SK-N-SH (cell line): ENCODE measurements at regions not wholly inside any gene's neighbourhood (a gene's known extent, or its start where the extent isn't known, plus 50 kb on each side); places are given as distances from the start of the nearest gene placed in this dataset.

ENCODE experiments used
- CTCF ChIA-PET: fragments of 300-600, 350-600 bp; formaldehyde crosslinking; extraction: SDS; loops from one replicate; lab custom pipeline; 2021; lab: Yijun Ruan, JAX
- POLR2A ChIA-PET: fragments of 350-600 bp; sonication (Branson Sonifier 250); formaldehyde crosslinking; extraction: SDS; loops from one replicate; lab custom pipeline; 2020; ENCODE audit warnings: antibody characterized with exemption, inconsistent platforms; lab: Yijun Ruan, JAX
- DNase-seq: peaks from one replicate; pipeline ENCODE4 v3.0.0; 2012
- H2AFZ ChIP-seq: fragments of 200-600 bp; sonication (generic); 2 replicates; pipeline ENCODE4 v1.8.1; 2016; ENCODE audit warnings: antibody characterized with exemption, mild to moderate bottlenecking, low read depth
- H3F3A ChIP-seq: fragments of 200-600 bp; sonication (generic); replicated peaks from 2 replicates; pipeline ENCODE3; 2016; ENCODE audit warnings: antibody characterized with exemption, mild to moderate bottlenecking; ENCODE audit not compliant: insufficient read depth
- H3K27ac ChIP-seq, 2 experiments: fragments of 200-500 bp in 1 of 2; fragments of 200-600 bp in 1 of 2; sonication (Bioruptor generic) in 1 of 2; sonication (generic), shearing (Covaris generic) in 1 of 2; 2 replicates each; pipeline versions ENCODE4 v1.5.1 to v1.6.1; 2014 to 2016; ENCODE audit warnings: low read depth in 2 of 2, inconsistent platforms in 1 of 2, low read length in 1 of 2, mild to moderate bottlenecking in 1 of 2, mixed read lengths in 1 of 2
- H3K27me3 ChIP-seq: fragments of 200-600 bp; sonication (generic), shearing (Covaris generic); 2 replicates; pipeline ENCODE4 v1.6.1; 2016; ENCODE audit warnings: mixed run types; ENCODE audit not compliant: insufficient read depth
- H3K36me3 ChIP-seq, 2 experiments: fragments of 200-500 bp in 1 of 2; fragments of 200-600 bp in 1 of 2; sonication (Bioruptor generic) in 1 of 2; sonication (generic) in 1 of 2; replicated peaks in 1 of 2; 2 replicates each; pipeline versions ENCODE3 to v1.5.1; 2014 to 2016; ENCODE audit warnings: low read length in 1 of 2, mild to moderate bottlenecking in 1 of 2; ENCODE audit not compliant: insufficient read depth in 2 of 2, control insufficient read depth in 1 of 2
- H3K4me1 ChIP-seq, 2 experiments: fragments of 200-500 bp in 1 of 2; fragments of 200-600 bp in 1 of 2; sonication (Bioruptor generic) in 1 of 2; sonication (generic), shearing (Covaris generic) in 1 of 2; 2 replicates each; pipeline versions ENCODE4 v1.5.1 to v1.6.1; 2014 to 2016; ENCODE audit warnings: low read depth in 1 of 2, low read length in 1 of 2, mixed run types in 1 of 2; ENCODE audit not compliant: insufficient read depth in 2 of 2, control insufficient read depth in 1 of 2
- H3K4me2 ChIP-seq: fragments of 200-600 bp; sonication (generic), shearing (Covaris generic); 2 replicates; pipeline ENCODE4 v1.6.1; 2017; ENCODE audit warnings: mixed run types
- H3K4me3 ChIP-seq, 2 experiments: fragments of 200-500 bp in 1 of 2; fragments of 200-600 bp in 1 of 2; sonication (Bioruptor generic) in 1 of 2; sonication (generic), shearing (Covaris generic) in 1 of 2; 2 replicates each; pipeline versions ENCODE4 v1.5.1 to v1.8.1; 2014 to 2016; ENCODE audit warnings: low read depth in 2 of 2, inconsistent platforms in 1 of 2, low read length in 1 of 2, mild to moderate bottlenecking in 1 of 2, mixed read lengths in 1 of 2, moderate library complexity in 1 of 2
- H3K79me2 ChIP-seq: fragments of 200-600 bp; sonication (generic); 2 replicates; pipeline ENCODE4 v1.8.1; 2017; ENCODE audit warnings: mild to moderate bottlenecking; ENCODE audit not compliant: insufficient read depth
- H3K9ac ChIP-seq: fragments of 200-600 bp; sonication (generic); 2 replicates; pipeline ENCODE4 v1.6.1; 2017; ENCODE audit warnings: mixed run types
- H3K9me2 ChIP-seq: fragments of 200-600 bp; sonication (generic); 2 replicates; pipeline ENCODE4 v1.6.1; 2017; ENCODE audit warnings: mixed run types
- H3K9me3 ChIP-seq: fragments of 200-600 bp; sonication (generic); 2 replicates; pipeline ENCODE4 v1.6.1; 2017; ENCODE audit warnings: mixed run types, mild to moderate bottlenecking, moderate library complexity
- H4K20me1 ChIP-seq: fragments of 200-600 bp; sonication (generic); 2 replicates; pipeline ENCODE4 v1.6.1; 2017; ENCODE audit warnings: mild to moderate bottlenecking, mixed run types; ENCODE audit not compliant: insufficient read depth
- ELF1 ChIP-seq: IDR thresholded peaks from 2 replicates; pipeline ENCODE4 v1.4.0; 2012
- EP300 ChIP-seq, 2 experiments: IDR thresholded peaks; 2 replicates each; pipeline versions ENCODE4 v1.4.0 to v1.6.1; 2012; ENCODE audit warnings: borderline replicate concordance in 1 of 2, low read depth in 1 of 2, low read length in 1 of 2
- EZH2phosphoT487 ChIP-seq: fragments of 200-600 bp; sonication (generic); IDR thresholded peaks from 2 replicates; pipeline ENCODE4 v1.6.1; 2017; ENCODE audit warnings: low read depth, mixed run types, mild to moderate bottlenecking, antibody characterized with exemption, moderate library complexity, borderline replicate concordance
- FOXJ3 ChIP-seq: sonication (generic); formaldehyde crosslinking; IDR thresholded peaks from 2 replicates; pipeline ENCODE4 v1.5.1; 2020; ENCODE audit warnings: mild to moderate bottlenecking, missing genetic modification reagents
- FOXM1 ChIP-seq: IDR thresholded peaks from 2 replicates; pipeline ENCODE4 v1.4.0; 2012; ENCODE audit warnings: low read depth, mild to moderate bottlenecking
- GATA2 ChIP-seq: sonication (generic); formaldehyde crosslinking; IDR thresholded peaks from 2 replicates; pipeline ENCODE4 v1.5.0; 2020; ENCODE audit warnings: mild to moderate bottlenecking, missing genetic modification reagents
- JUND ChIP-seq: IDR thresholded peaks from 2 replicates; pipeline ENCODE4 v1.4.0; 2012
- RAD21 ChIP-seq: IDR thresholded peaks from 2 replicates; pipeline ENCODE4 v1.6.1; 2012; ENCODE audit warnings: mild to moderate bottlenecking, low read length
- REST ChIP-seq: IDR thresholded peaks from 2 replicates; pipeline ENCODE4 v1.6.1; 2012; ENCODE audit warnings: mild to moderate bottlenecking, low read depth, low read length, moderate library complexity
- RFX5 ChIP-seq: IDR thresholded peaks from 2 replicates; pipeline ENCODE4 v1.6.1; 2012; ENCODE audit warnings: mild to moderate bottlenecking, improper control_type of control experiment, low read length
- SMC3 ChIP-seq: IDR thresholded peaks from 2 replicates; pipeline ENCODE4 v1.6.1; 2012; ENCODE audit warnings: low read depth, low read length, improper control_type of control experiment
- TAF1 ChIP-seq: IDR thresholded peaks from 2 replicates; pipeline ENCODE4 v1.6.1; 2012; ENCODE audit warnings: low read depth, mild to moderate bottlenecking, low read length, moderate library complexity, borderline replicate concordance
- TEAD4 ChIP-seq: IDR thresholded peaks from 2 replicates; pipeline ENCODE4 v1.4.0; 2012; ENCODE audit warnings: mild to moderate bottlenecking, borderline replicate concordance; ENCODE audit not compliant: insufficient read depth
- USF1 ChIP-seq: IDR thresholded peaks from 2 replicates; pipeline ENCODE4 v1.4.0; 2012; ENCODE audit warnings: low read depth, borderline replicate concordance
- YY1 ChIP-seq: IDR thresholded peaks from 2 replicates; pipeline ENCODE4 v1.4.0; 2012; ENCODE audit warnings: low read depth, mild to moderate bottlenecking
- WGBS: methylation state at CpG from one replicate; pipeline ENCODE4 v1.1.6; 2017; ENCODE audit warnings: low lambda C conversion rate; 5-methylcytosine and 5-hydroxymethylcytosine counted together
- TF ChIP-seq, protein P1 (sequence below): fragments of 200-600 bp; sonication (generic); IDR thresholded peaks from 2 replicates; pipeline ENCODE4 v1.6.1; 2017; ENCODE audit warnings: antibody characterized with exemption, mild to moderate bottlenecking, moderate library complexity
- TF ChIP-seq, protein P2 (sequence below): fragments of 150-350 bp; IDR thresholded peaks from 2 replicates; pipeline ENCODE4 v1.6.1; 2017; ENCODE audit warnings: antibody characterized with exemption, low read length, low read depth, borderline replicate concordance
- TF ChIP-seq, protein P3 (sequence below): IDR thresholded peaks from 2 replicates; pipeline ENCODE4 v1.4.0; 2012; ENCODE audit warnings: low read depth

DNA sequence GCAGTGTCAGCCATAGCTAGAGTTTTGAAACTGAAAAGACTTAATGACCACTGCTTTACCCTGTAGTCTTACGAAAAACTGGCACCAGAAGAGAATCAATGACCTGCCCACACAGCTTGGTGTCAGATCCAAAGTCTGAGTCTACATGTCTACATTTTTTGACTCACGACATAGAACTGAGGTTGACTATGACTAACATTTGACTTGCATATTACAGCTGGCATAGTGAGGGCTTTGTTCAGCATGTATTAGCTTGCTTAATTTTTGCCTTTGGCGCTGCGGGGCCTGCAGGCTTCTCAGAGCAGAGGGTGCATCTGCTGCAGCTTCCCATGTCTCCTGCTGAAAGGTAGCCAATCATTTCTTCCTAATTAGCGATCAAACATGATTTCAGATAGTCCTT, 167.0 kb downstream of the EBLN2 start:
- no peaks in the 10 kb centered on the region for H3K36me3 ChIP-seq
- peaks cover 0 to 6% of the 10 kb centered on the region in 2 experiments; a peak in 2 of 4 replicates for H3K4me1 ChIP-seq
- no peak overlapping the region for H3K9ac ChIP-seq
- H3K79me2 ChIP-seq = no peaks in the 10 kb centered on the region
- H3F3A ChIP-seq = no peaks in the 10 kb centered on the region
- H3K27me3 ChIP-seq = no peaks in the 10 kb centered on the region
- no peak for DNase-seq
- H3K9me2 ChIP-seq = no peaks in the 10 kb centered on the region
- H3K4me2 ChIP-seq = no peak overlapping the region
- no peak for TF ChIP-seq JUND
- TF ChIP-seq TAF1 = no peak
- no peak for TF ChIP-seq REST
- no peak for TF ChIP-seq SMC3
- no peak for TF ChIP-seq RAD21
- TF ChIP-seq, protein P1, sequence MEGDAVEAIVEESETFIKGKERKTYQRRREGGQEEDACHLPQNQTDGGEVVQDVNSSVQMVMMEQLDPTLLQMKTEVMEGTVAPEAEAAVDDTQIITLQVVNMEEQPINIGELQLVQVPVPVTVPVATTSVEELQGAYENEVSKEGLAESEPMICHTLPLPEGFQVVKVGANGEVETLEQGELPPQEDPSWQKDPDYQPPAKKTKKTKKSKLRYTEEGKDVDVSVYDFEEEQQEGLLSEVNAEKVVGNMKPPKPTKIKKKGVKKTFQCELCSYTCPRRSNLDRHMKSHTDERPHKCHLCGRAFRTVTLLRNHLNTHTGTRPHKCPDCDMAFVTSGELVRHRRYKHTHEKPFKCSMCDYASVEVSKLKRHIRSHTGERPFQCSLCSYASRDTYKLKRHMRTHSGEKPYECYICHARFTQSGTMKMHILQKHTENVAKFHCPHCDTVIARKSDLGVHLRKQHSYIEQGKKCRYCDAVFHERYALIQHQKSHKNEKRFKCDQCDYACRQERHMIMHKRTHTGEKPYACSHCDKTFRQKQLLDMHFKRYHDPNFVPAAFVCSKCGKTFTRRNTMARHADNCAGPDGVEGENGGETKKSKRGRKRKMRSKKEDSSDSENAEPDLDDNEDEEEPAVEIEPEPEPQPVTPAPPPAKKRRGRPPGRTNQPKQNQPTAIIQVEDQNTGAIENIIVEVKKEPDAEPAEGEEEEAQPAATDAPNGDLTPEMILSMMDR = no peak
- TF ChIP-seq, protein P2, sequence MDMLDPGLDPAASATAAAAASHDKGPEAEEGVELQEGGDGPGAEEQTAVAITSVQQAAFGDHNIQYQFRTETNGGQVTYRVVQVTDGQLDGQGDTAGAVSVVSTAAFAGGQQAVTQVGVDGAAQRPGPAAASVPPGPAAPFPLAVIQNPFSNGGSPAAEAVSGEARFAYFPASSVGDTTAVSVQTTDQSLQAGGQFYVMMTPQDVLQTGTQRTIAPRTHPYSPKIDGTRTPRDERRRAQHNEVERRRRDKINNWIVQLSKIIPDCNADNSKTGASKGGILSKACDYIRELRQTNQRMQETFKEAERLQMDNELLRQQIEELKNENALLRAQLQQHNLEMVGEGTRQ = no peak
- TF ChIP-seq USF1 = no peak
- TF ChIP-seq FOXJ3 (CRISPR knock-in tag) = no peak
- no peak for TF ChIP-seq YY1
- TF ChIP-seq RFX5 = no peak
- no peak for TF ChIP-seq ELF1
- TF ChIP-seq FOXM1 = no peak
- TF ChIP-seq EP300 (IDR thresholded peaks at IDR 0.05; ENCODE audit: borderline replicate concordance in 1 of 2, low read depth in 1 of 2, low read length in 1 of 2) = no peak
- TF ChIP-seq EZH2phosphoT487 = no peak
- TF ChIP-seq, protein P3, sequence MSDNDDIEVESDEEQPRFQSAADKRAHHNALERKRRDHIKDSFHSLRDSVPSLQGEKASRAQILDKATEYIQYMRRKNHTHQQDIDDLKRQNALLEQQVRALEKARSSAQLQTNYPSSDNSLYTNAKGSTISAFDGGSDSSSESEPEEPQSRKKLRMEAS = no peak
- TF ChIP-seq GATA2 (CRISPR knock-in tag) = no peak
- TF ChIP-seq TEAD4 = no peak
- TF ChIP-seq, all 33 proteins: peak for 0
- Histone ChIP-seq H3K27ac (no peak overlapping the region), H3K4me3 (no peak overlapping the region), H3K9me3 (no peaks in the 10 kb centered on the region), H2AFZ (no peak overlapping the region), H4K20me1 (no peaks in the 10 kb centered on the region)
- ChIA-PET POLR2A (no interaction called here), CTCF (no interaction called here)
- WGBS = 59% methylated on average over 5 of the region's 5 CpGs
